MM.1S (cell line): ENCODE measurements at regions not wholly inside any gene's neighbourhood (a gene's known extent, or its start where the extent isn't known, plus 50 kb on each side); places are given as distances from the start of the nearest gene placed in this dataset.

ENCODE experiments used
- DNase-seq: peaks from one replicate; pipeline ENCODE4 v3.0.0-alpha.2; 2015
- H2AFZ ChIP-seq: fragments of 300-600 bp; sonication (generic); 2 replicates; pipeline ENCODE4 v1.6.0; 2016; ENCODE audit warnings: antibody characterized with exemption, low read length
- H3F3A ChIP-seq: fragments of 300-600 bp; sonication (generic); 2 replicates; pipeline ENCODE4 v1.6.1; 2016; ENCODE audit warnings: mild to moderate bottlenecking, antibody characterized with exemption, low read length, moderate library complexity, mixed read lengths; ENCODE audit not compliant: insufficient read depth
- H3K27ac ChIP-seq: fragments of 300-600 bp; sonication (generic); 2 replicates; pipeline ENCODE4 v1.5.1; 2016; ENCODE audit warnings: mild to moderate bottlenecking, low read length
- H3K27me3 ChIP-seq: fragments of 300-600 bp; sonication (generic); replicated peaks from 2 replicates; pipeline ENCODE4 v1.6.0; 2016; ENCODE audit warnings: low read length; ENCODE audit not compliant: insufficient read depth
- H3K36me3 ChIP-seq: fragments of 300-600 bp; sonication (generic); replicated peaks from 2 replicates; pipeline ENCODE4 v1.6.1; 2016; ENCODE audit warnings: mild to moderate bottlenecking, low read length, mixed read lengths; ENCODE audit not compliant: insufficient read depth
- H3K4me1 ChIP-seq: fragments of 300-600 bp; sonication (generic); 2 replicates; pipeline ENCODE4 v1.6.1; 2016; ENCODE audit warnings: low read length, mixed read lengths
- H3K4me2 ChIP-seq: fragments of 300-600 bp; sonication (generic); 2 replicates; pipeline ENCODE4 v1.6.0; 2016; ENCODE audit warnings: low read depth, low read length
- H3K4me3 ChIP-seq: fragments of 300-600 bp; sonication (generic); 2 replicates; pipeline ENCODE4 v1.5.1; 2016; ENCODE audit warnings: low read length, mixed read lengths
- H3K79me2 ChIP-seq: fragments of 300-600 bp; sonication (generic); 2 replicates; pipeline ENCODE4 v1.6.1; 2016; ENCODE audit warnings: mixed run types, low read length, mixed read lengths
- H3K9ac ChIP-seq: fragments of 300-600 bp; sonication (generic); 2 replicates; pipeline ENCODE4 v1.6.1; 2016; ENCODE audit warnings: low read length, mixed read lengths
- H3K9me2 ChIP-seq: fragments of 300-600 bp; sonication (generic); replicated peaks from 2 replicates; pipeline ENCODE4 v1.6.1; 2016; ENCODE audit warnings: mild to moderate bottlenecking, low read length, mixed read lengths; ENCODE audit not compliant: insufficient read depth
- H3K9me3 ChIP-seq: fragments of 300-600 bp; sonication (generic); replicated peaks from 2 replicates; pipeline ENCODE4 v1.6.1; 2016; ENCODE audit warnings: mild to moderate bottlenecking, low read length, mixed read lengths; ENCODE audit not compliant: insufficient read depth
- H4K20me1 ChIP-seq: fragments of 300-600 bp; sonication (generic); 2 replicates; pipeline ENCODE4 v1.6.1; 2016; ENCODE audit warnings: mild to moderate bottlenecking, low read length, moderate library complexity, mixed read lengths; ENCODE audit not compliant: insufficient read depth
- EZH2 ChIP-seq: fragments of 300-600 bp; sonication (generic); optimal IDR thresholded peaks from 2 replicates; pipeline ENCODE3; 2017; ENCODE audit warnings: low read depth, mild to moderate bottlenecking, antibody characterized with exemption, low read length, mixed read lengths
- EZH2phosphoT487 ChIP-seq: fragments of 300-600 bp; sonication (generic); IDR thresholded peaks from 2 replicates; pipeline ENCODE4 v1.6.1; 2018; ENCODE audit warnings: antibody characterized with exemption, low read length
- TF ChIP-seq, protein P1 (sequence below): fragments of 300-600 bp; sonication (generic); IDR thresholded peaks from 2 replicates; pipeline ENCODE4 v1.5.1; 2016; ENCODE audit warnings: antibody characterized with exemption, low read length, mixed read lengths

DNA sequence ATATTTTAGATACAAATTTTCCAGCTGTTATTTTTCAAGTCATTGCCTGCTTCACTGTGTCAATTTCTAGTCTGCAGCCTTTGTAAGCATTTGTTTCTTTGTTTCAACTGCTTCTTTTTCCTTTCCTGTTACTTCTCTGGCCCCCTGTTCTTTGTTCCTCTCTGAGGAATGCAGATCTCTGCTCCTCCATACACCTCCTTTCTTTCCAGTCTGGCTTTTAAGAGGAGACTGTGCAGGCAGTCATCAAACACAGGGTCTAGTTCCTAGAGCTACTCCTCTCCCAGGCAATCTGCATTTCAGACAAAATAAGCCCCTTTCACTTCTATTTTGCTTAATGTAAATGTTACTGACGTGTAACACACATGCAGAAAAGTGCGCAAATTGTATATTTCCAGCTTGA, 502.9 kb downstream of the PDCD6IP start:
- H3K9ac ChIP-seq = no peak overlapping the region
- H3K27ac ChIP-seq = no peak overlapping the region
- no peak overlapping the region for H3K4me2 ChIP-seq
- H3F3A ChIP-seq = no peaks in the 10 kb centered on the region
- no peaks in the 10 kb centered on the region for H3K27me3 ChIP-seq
- H2AFZ ChIP-seq = no peak overlapping the region
- H3K9me3 ChIP-seq = no peaks in the 10 kb centered on the region
- DNase-seq = no peak
- no peaks in the 10 kb centered on the region for H4K20me1 ChIP-seq
- no peaks in the 10 kb centered on the region for H3K36me3 ChIP-seq
- no peaks in the 10 kb centered on the region for H3K4me1 ChIP-seq
- no peak for TF ChIP-seq EZH2
- TF ChIP-seq, protein P1, sequence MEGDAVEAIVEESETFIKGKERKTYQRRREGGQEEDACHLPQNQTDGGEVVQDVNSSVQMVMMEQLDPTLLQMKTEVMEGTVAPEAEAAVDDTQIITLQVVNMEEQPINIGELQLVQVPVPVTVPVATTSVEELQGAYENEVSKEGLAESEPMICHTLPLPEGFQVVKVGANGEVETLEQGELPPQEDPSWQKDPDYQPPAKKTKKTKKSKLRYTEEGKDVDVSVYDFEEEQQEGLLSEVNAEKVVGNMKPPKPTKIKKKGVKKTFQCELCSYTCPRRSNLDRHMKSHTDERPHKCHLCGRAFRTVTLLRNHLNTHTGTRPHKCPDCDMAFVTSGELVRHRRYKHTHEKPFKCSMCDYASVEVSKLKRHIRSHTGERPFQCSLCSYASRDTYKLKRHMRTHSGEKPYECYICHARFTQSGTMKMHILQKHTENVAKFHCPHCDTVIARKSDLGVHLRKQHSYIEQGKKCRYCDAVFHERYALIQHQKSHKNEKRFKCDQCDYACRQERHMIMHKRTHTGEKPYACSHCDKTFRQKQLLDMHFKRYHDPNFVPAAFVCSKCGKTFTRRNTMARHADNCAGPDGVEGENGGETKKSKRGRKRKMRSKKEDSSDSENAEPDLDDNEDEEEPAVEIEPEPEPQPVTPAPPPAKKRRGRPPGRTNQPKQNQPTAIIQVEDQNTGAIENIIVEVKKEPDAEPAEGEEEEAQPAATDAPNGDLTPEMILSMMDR = no peak
- TF ChIP-seq EZH2phosphoT487 = no peak
- H3K4me3 ChIP-seq = no peak overlapping the region
- no peaks in the 10 kb centered on the region for H3K9me2 ChIP-seq
- no peaks in the 10 kb centered on the region for H3K79me2 ChIP-seq

DNA sequence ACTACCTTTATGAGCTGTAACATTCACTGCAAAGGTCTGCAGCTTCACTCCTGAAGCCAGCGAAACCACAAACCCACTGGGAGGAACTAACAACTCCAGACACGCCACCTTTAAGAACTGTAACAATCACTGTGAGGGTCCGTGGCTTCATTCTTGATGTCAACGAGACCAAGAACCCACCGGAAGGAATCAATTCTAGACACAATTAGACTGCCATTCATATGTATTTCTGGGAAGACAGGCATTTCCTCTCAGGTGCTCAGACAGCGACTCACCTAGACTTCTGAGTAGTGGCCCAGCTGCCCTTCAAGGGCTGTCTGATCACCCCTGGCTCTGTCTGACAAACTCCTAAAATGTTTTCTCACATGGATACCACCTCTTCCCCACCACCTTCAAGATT, 506.8 kb downstream of the PDCD6IP start:
- TF ChIP-seq EZH2phosphoT487 (no peak), EZH2 (no peak)
- TF ChIP-seq, protein P1 = no peak
- H3K4me3 ChIP-seq = no peak overlapping the region
- no peak overlapping the region for H3K27ac ChIP-seq
- H2AFZ ChIP-seq = no peak overlapping the region
- no peak overlapping the region for H3K4me2 ChIP-seq
- H4K20me1 ChIP-seq = no peaks in the 10 kb centered on the region
- H3K9ac ChIP-seq = no peak overlapping the region
- no peaks in the 10 kb centered on the region for H3K79me2 ChIP-seq
- no peaks in the 10 kb centered on the region for H3K27me3 ChIP-seq
- H3K4me1 ChIP-seq = no peaks in the 10 kb centered on the region
- DNase-seq = no peak
- no peaks in the 10 kb centered on the region for H3K36me3 ChIP-seq
- no peaks in the 10 kb centered on the region for H3K9me2 ChIP-seq
- H3K9me3 ChIP-seq = no peaks in the 10 kb centered on the region
- no peaks in the 10 kb centered on the region for H3F3A ChIP-seq

DNA sequence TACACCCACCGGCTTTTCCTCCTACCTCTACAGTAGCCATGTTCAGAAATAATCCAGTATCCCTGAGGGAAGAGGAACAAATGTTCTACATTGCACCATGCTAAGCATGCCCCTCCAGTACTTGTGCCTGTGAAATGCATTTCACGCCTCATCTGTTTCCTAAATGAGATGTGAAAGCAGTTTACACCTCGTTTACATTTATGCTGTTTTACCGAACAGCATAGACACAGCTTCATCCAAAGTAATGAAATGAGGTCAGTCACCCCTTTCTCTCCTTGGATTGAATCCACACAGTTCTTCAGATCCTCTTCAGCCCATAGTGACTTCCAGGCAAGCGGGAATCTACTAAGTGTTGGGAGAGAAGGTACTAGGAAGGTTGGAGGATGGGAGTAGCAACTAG, 514.3 kb downstream of the PDCD6IP start:
- Histone ChIP-seq H3K9ac (no peak overlapping the region), H3K9me3 (no peaks in the 10 kb centered on the region), H3K4me2 (no peak overlapping the region), H3K4me1 (no peaks in the 10 kb centered on the region), H3K79me2 (no peaks in the 10 kb centered on the region), H4K20me1 (no peaks in the 10 kb centered on the region), H3K9me2 (no peaks in the 10 kb centered on the region), H3K4me3 (no peak overlapping the region), H3K27me3 (no peaks in the 10 kb centered on the region; the same call in 1 of the 2 replicates), H3K27ac (no peak overlapping the region), H3F3A (no peaks in the 10 kb centered on the region), H2AFZ (no peak overlapping the region), H3K36me3 (no peaks in the 10 kb centered on the region)
- no peak for TF ChIP-seq EZH2
- TF ChIP-seq, protein P1 = no peak
- no peak for TF ChIP-seq EZH2phosphoT487
- DNase-seq = no peak
